ENCODE measurements at regions not wholly inside any gene's neighbourhood (a gene's known extent, or its start where the extent isn't known, plus 50 kb on each side); places are given as distances from the start of the nearest gene placed in this dataset.

GRCh38 chr3:153903430-153903829 is 217.8 kb upstream of the ARHGEF26 start:
- no peak overlapping the region for H3K27ac Mint-ChIP-seq
- H3K9me3 Mint-ChIP-seq: peaks cover 7% of the 10 kb centered on the region
- H3K36me3 Mint-ChIP-seq: no peaks in the 10 kb centered on the region
- no peak for DNase-seq (ENCODE audit: low spot score in 2 of 2, unreplicated experiment in 2 of 2)
- H3K27me3 Mint-ChIP-seq (ENCODE audit: low read depth): peaks cover 20% of the 10 kb centered on the region
- no peak for TF ChIP-seq CTCF (IDR thresholded peaks at IDR 0.05; ENCODE audit: unreplicated experiment)
- H3K4me1 Mint-ChIP-seq: peaks cover 24% of the 10 kb centered on the region
- no peak overlapping the region for H3K4me3 Mint-ChIP-seq

GRCh38 chr3:153906366-153906765 is 214.8 kb upstream of the ARHGEF26 start:
- Mint-ChIP-seq H3K4me3 (no peak overlapping the region), H3K36me3 (no peaks in the 10 kb centered on the region), H3K9me3 (peaks cover 7% of the 10 kb centered on the region), H3K27me3 (ENCODE audit: low read depth) (peaks cover 32% of the 10 kb centered on the region), H3K27ac (no peak overlapping the region), H3K4me1 (peaks cover 27% of the 10 kb centered on the region)
- no peak for TF ChIP-seq CTCF (IDR thresholded peaks at IDR 0.05; ENCODE audit: unreplicated experiment)
- no peak for DNase-seq (ENCODE audit: low spot score in 2 of 2, unreplicated experiment in 2 of 2)

GRCh38 chr3:153910387-153910786 is 210.8 kb upstream of the ARHGEF26 start:
- no peak for TF ChIP-seq CTCF (IDR thresholded peaks at IDR 0.05; ENCODE audit: unreplicated experiment)
- peaks cover 31% of the 10 kb centered on the region for H3K27me3 Mint-ChIP-seq (ENCODE audit: low read depth)
- no peak overlapping the region for H3K27ac Mint-ChIP-seq

GRCh38 chr3:153911116-153911515 is 210.1 kb upstream of the ARHGEF26 start:
- Mint-ChIP-seq H3K4me1 (peaks cover 12% of the 10 kb centered on the region), H3K9me3 (peaks cover 4% of the 10 kb centered on the region), H3K27me3 (ENCODE audit: low read depth) (peaks cover 32% of the 10 kb centered on the region), H3K4me3 (no peak overlapping the region), H3K36me3 (no peaks in the 10 kb centered on the region), H3K27ac (no peak overlapping the region)
- DNase-seq (ENCODE audit: low spot score in 2 of 2, unreplicated experiment in 2 of 2): no peak
- no peak for TF ChIP-seq CTCF (IDR thresholded peaks at IDR 0.05; ENCODE audit: unreplicated experiment)

More at GRCh38 chr3:153910387-153910786, 210.8 kb upstream of the ARHGEF26 start:
- no peak overlapping the region for H3K4me3 Mint-ChIP-seq
- peaks cover 12% of the 10 kb centered on the region for H3K4me1 Mint-ChIP-seq
- no peaks in the 10 kb centered on the region for H3K9me3 Mint-ChIP-seq
- DNase-seq (ENCODE audit: low spot score in 2 of 2, unreplicated experiment in 2 of 2): no peak
- H3K36me3 Mint-ChIP-seq: no peaks in the 10 kb centered on the region

GRCh38 chr3:153919773-153920172 is 201.4 kb upstream of the ARHGEF26 start:
- Mint-ChIP-seq H3K27me3 (ENCODE audit: low read depth) (peaks cover 27% of the 10 kb centered on the region), H3K27ac (no peak overlapping the region), H3K4me3 (no peak overlapping the region), H3K9me3 (peaks cover 18% of the 10 kb centered on the region), H3K4me1 (no peaks in the 10 kb centered on the region), H3K36me3 (no peaks in the 10 kb centered on the region)
- no peak for DNase-seq (ENCODE audit: low spot score in 2 of 2, unreplicated experiment in 2 of 2)
- no peak for TF ChIP-seq CTCF (IDR thresholded peaks at IDR 0.05; ENCODE audit: unreplicated experiment)

- TF ChIP-seq CTCF (IDR thresholded peaks at IDR 0.05; ENCODE audit: unreplicated experiment): no peak
- Mint-ChIP-seq H3K9me3 (peaks cover 12% of the 10 kb centered on the region), H3K36me3 (no peaks in the 10 kb centered on the region), H3K4me1 (no peaks in the 10 kb centered on the region), H3K4me3 (no peak overlapping the region), H3K27me3 (ENCODE audit: low read depth) (peaks cover 16% of the 10 kb centered on the region), H3K27ac (no peak overlapping the region)
- no peak for DNase-seq (ENCODE audit: low spot score in 2 of 2, unreplicated experiment in 2 of 2)
Measured at GRCh38 chr3:153921826-153922225, 199.4 kb upstream of the ARHGEF26 start.
